GM23338 (cell line): ENCODE measurements at regions not wholly inside any gene's neighbourhood (a gene's known extent, or its start where the extent isn't known, plus 50 kb on each side); places are given as distances from the start of the nearest gene placed in this dataset.

Experiments used
- ATAC-seq: fragments of 200-7000 bp; cut with Tn5 transposase; 3 replicates; pipeline ENCODE4 v1.9.1; 2020
- DNase-seq: peaks from one replicate; pipeline ENCODE4 v3.0.0-alpha.2; 2015; ENCODE audit warnings: low spot score
- H2AFZ ChIP-seq: fragments of 200-600 bp; sonication (generic); 2 replicates; pipeline ENCODE4 v1.8.0; 2016; ENCODE audit warnings: antibody characterized with exemption, mild to moderate bottlenecking, moderate library complexity
- H3F3A ChIP-seq: fragments of 200-600 bp; sonication (generic); replicated peaks from 2 replicates; pipeline ENCODE4 v1.8.0; 2017; ENCODE audit warnings: antibody characterized with exemption, mixed run types, low read depth
- H3K27ac ChIP-seq: fragments of 200-600 bp; sonication (generic); 2 replicates; pipeline ENCODE4 v1.6.1; 2016; ENCODE audit warnings: low read depth
- H3K27me3 ChIP-seq: fragments of 200-600 bp; sonication (generic); 2 replicates; pipeline ENCODE4 v1.8.0; 2016; ENCODE audit warnings: mild to moderate bottlenecking, mixed run types, moderate library complexity; ENCODE audit not compliant: insufficient read depth
- H3K36me3 ChIP-seq: fragments of 200-600 bp; sonication (generic); 2 replicates; pipeline ENCODE4 v1.8.0; 2016; ENCODE audit warnings: mild to moderate bottlenecking; ENCODE audit not compliant: insufficient read depth
- H3K4me1 ChIP-seq: fragments of 200-600 bp; sonication (generic); 2 replicates; pipeline ENCODE4 v1.8.0; 2016; ENCODE audit warnings: mild to moderate bottlenecking, moderate library complexity; ENCODE audit not compliant: insufficient read depth
- H3K4me2 ChIP-seq: fragments of 200-600 bp; sonication (generic); 2 replicates; pipeline ENCODE4 v1.7.1; 2017; ENCODE audit warnings: mixed run types
- H3K4me3 ChIP-seq: fragments of 200-600 bp; sonication (generic); 2 replicates; pipeline ENCODE4 v1.6.1; 2016; ENCODE audit warnings: mixed run types
- H3K79me2 ChIP-seq: fragments of 200-600 bp; sonication (generic); replicated peaks from 2 replicates; pipeline ENCODE4 v1.8.0; 2017; ENCODE audit warnings: mild to moderate bottlenecking; ENCODE audit not compliant: insufficient read depth
- H3K9me2 ChIP-seq: fragments of 200-600 bp; sonication (generic); 2 replicates; pipeline ENCODE4 v1.8.0; 2017; ENCODE audit not compliant: insufficient read depth
- H4K20me1 ChIP-seq: fragments of 200-600 bp; sonication (generic); replicated peaks from 2 replicates; pipeline ENCODE4 v1.8.0; 2017; ENCODE audit warnings: mild to moderate bottlenecking; ENCODE audit not compliant: insufficient read depth
- H3K27ac Mint-ChIP-seq: 2 replicates; pipeline ENCODE4 v1.8.0; 2020; ENCODE audit warnings: inconsistent platforms, mild to moderate bottlenecking, moderate library complexity, mixed read lengths
- H3K27me3 Mint-ChIP-seq: 3 replicates; pipeline ENCODE4 v1.8.0; 2022; ENCODE audit warnings: low read depth, mild to moderate bottlenecking, moderate library complexity, mixed read lengths, inconsistent platforms; ENCODE audit not compliant: insufficient read depth, poor library complexity
- H3K36me3 Mint-ChIP-seq: 3 replicates; pipeline ENCODE4 v1.8.0; 2021; ENCODE audit warnings: low read depth, mild to moderate bottlenecking, inconsistent platforms, moderate library complexity, mixed read lengths
- H3K4me1 Mint-ChIP-seq: 3 replicates; pipeline ENCODE4 v1.8.0; 2020; ENCODE audit warnings: mild to moderate bottlenecking, inconsistent platforms, mixed read lengths
- H3K4me3 Mint-ChIP-seq: 3 replicates; pipeline ENCODE4 v1.8.0; 2021; ENCODE audit warnings: moderate library complexity, mild to moderate bottlenecking, inconsistent platforms, mixed read lengths
- H3K9me3 Mint-ChIP-seq: 3 replicates; pipeline ENCODE4 v1.8.0; 2020; ENCODE audit warnings: moderate library complexity, mild to moderate bottlenecking, inconsistent platforms, mixed read lengths
- CREB1 ChIP-seq: fragments of 250-450 bp; sonication (Bioruptor Pico); IDR thresholded peaks from 2 replicates; pipeline ENCODE4 v1.5.0; 2020; ENCODE audit warnings: low read depth, mild to moderate bottlenecking, moderate library complexity
- NANOG ChIP-seq: IDR thresholded peaks from 2 replicates; pipeline ENCODE4 v1.6.1; 2016; ENCODE audit warnings: antibody characterized with exemption, borderline replicate concordance
- POLR2AphosphoS5 ChIP-seq: IDR thresholded peaks from 2 replicates; pipeline ENCODE4 v1.6.1; 2016; ENCODE audit warnings: antibody characterized with exemption, low read depth
- ZNF462 ChIP-seq: fragments of 250-450 bp; sonication (Bioruptor Pico); IDR thresholded peaks from 2 replicates; pipeline ENCODE4 v1.5.0; 2020; ENCODE audit warnings: mild to moderate bottlenecking, moderate library complexity
- TF ChIP-seq, protein P1 (sequence below), 2 experiments: fragments of 200-600 bp in 1 of 2; sonication (generic) in 1 of 2; conservative IDR thresholded peaks; 2 replicates each; pipeline versions ENCODE4 v1.5.1 to v1.6.1; 2016 to 2017; ENCODE audit warnings: antibody characterized with exemption in 2 of 2, low read depth in 2 of 2, mild to moderate bottlenecking in 2 of 2, moderate library complexity in 1 of 2

DNA sequence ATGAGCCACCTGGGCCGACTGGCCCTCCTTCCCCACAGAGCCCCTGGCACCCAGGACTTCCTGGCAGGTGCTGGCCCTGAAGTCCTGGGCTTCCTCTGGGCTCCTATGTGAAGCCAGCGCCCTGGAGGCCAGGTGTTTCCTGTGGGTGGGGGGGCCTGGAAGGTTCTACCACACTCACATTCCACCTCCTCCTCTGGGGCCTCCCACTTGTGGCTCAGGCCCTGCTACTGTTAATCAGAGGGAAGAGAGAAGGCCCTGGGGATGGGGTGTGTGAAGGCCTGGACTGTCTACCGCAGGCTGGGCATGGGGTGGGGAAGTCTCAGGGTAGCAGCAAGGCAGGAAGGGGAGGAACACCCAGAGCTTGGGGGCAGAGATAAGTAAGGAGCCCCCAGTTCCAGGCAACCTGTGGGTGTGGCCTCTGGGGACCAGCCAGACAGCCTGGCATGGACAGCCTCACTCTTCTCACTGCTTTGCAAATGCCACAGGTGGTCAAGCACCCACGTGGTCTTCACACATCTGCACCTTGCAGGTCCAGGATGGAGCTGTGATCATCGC, 111.9 kb upstream of the TNRC6C start (continued):
- TF ChIP-seq ZNF462 (CRISPR knock-in tag) (no peak), POLR2AphosphoS5 (no peak), NANOG (no peak), CREB1 (CRISPR knock-in tag) (no peak)
- TF ChIP-seq, protein P1, sequence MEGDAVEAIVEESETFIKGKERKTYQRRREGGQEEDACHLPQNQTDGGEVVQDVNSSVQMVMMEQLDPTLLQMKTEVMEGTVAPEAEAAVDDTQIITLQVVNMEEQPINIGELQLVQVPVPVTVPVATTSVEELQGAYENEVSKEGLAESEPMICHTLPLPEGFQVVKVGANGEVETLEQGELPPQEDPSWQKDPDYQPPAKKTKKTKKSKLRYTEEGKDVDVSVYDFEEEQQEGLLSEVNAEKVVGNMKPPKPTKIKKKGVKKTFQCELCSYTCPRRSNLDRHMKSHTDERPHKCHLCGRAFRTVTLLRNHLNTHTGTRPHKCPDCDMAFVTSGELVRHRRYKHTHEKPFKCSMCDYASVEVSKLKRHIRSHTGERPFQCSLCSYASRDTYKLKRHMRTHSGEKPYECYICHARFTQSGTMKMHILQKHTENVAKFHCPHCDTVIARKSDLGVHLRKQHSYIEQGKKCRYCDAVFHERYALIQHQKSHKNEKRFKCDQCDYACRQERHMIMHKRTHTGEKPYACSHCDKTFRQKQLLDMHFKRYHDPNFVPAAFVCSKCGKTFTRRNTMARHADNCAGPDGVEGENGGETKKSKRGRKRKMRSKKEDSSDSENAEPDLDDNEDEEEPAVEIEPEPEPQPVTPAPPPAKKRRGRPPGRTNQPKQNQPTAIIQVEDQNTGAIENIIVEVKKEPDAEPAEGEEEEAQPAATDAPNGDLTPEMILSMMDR (conservative IDR thresholded peaks at IDR 0.05; ENCODE audit: low read depth in 2 of 2) = no peak

DNA sequence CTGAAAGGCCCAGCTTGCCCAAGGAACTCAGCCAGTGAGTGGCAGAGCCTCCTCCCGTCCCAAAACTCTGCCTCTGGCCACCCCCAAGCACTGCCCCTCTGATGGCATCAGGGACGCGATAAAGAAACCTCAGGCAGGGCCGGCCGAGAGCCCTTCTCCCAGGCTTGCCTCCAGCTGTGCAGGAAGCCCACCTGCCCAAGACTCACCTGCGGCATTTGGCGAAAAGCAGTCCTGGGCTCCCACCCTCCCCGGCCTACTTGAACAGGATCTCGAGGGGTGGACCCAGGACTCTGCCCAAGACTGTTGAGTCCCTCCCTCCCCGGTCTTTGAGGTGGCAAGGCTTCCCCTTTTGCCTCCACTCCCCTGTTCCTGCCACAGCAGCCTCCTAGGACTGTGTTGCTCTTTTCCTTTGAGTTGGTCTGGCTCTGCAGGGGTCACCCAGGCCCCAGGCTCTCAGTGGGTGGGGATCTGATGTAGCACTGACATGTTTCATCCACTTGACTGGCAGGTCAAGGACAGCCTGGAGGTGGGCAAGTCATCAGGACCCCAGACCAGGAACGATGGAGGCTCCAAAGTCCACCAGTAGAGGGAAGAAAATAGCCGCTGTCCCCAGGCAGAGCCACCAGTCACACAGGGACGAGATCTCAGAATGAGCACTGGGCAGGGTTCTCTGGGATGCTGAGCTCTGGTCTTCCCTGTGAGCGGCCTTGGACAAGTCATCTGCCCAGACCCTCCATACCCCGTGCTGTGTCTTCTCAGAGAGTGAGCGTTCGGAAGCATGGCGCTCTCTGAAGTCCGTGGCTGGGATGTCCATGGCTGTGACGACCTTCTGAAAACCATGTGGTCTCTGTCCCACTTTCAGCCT, 111.0 kb upstream of the TNRC6C start:
- H3K27me3 ChIP-seq = no peaks in the 10 kb centered on the region
- TF ChIP-seq NANOG (no peak), POLR2AphosphoS5 (no peak), ZNF462 (CRISPR knock-in tag) (no peak), CREB1 (CRISPR knock-in tag) (no peak)

More for the DNA sequence above, 111.0 kb upstream of the TNRC6C start:
- Mint-ChIP-seq H3K36me3 (no peaks in the 10 kb centered on the region), H3K9me3 (no peaks in the 10 kb centered on the region), H3K4me1 (peaks cover 4% of the 10 kb centered on the region; the same call in 1 of the 3 replicates), H3K27me3 (peaks cover 2% of the 10 kb centered on the region), H3K4me3 (no peak overlapping the region), H3K27ac (no peak overlapping the region)
- no peaks in the 10 kb centered on the region for H4K20me1 ChIP-seq
- no peak overlapping the region for H2AFZ ChIP-seq
- DNase-seq = no peak
- H3K4me2 ChIP-seq = no peak overlapping the region
- H3K79me2 ChIP-seq = no peaks in the 10 kb centered on the region
- no peak for ATAC-seq
- H3K4me3 ChIP-seq = no peak overlapping the region
- H3K9me2 ChIP-seq = peaks cover 2% of the 10 kb centered on the region; the same call in 1 of the 2 replicates
- no peaks in the 10 kb centered on the region for H3K4me1 ChIP-seq
- no peak overlapping the region for H3K27ac ChIP-seq
- peaks cover 9% of the 10 kb centered on the region for H3F3A ChIP-seq
- H3K36me3 ChIP-seq = no peaks in the 10 kb centered on the region
